Astrocyte (in vitro differentiated cells and primary cell): ENCODE measurements at regions not wholly inside any gene's neighbourhood (a gene's known extent, or its start where the extent isn't known, plus 50 kb on each side); places are given as distances from the start of the nearest gene placed in this dataset.

Experiments used
- DNase-seq: peaks from one replicate; pipeline ENCODE4 v3.0.0-alpha.2; 2010; ENCODE audit warnings: low read depth
- FAIRE-seq: peaks from 2 replicates; lab custom pipeline; 2011; peaks lifted over from hg19 to GRCh38; lab: Jason Lieb, UNC
- H2AFZ ChIP-seq: 2 replicates; pipeline ENCODE4 v1.6.0; 2012; ENCODE audit warnings: low read depth, low read length, inconsistent platforms
- H3K27ac ChIP-seq: 2 replicates; pipeline ENCODE4 v1.5.1; 2011; ENCODE audit warnings: low read depth, low read length, inconsistent platforms
- H3K27me3 ChIP-seq: 2 replicates; pipeline ENCODE4 v1.6.0; 2011; ENCODE audit warnings: low read length, inconsistent platforms; ENCODE audit not compliant: insufficient read depth
- H3K36me3 ChIP-seq: 2 replicates; pipeline ENCODE4 v1.5.1; 2011; ENCODE audit warnings: low read length, inconsistent platforms; ENCODE audit not compliant: insufficient read depth
- H3K4me1 ChIP-seq: 2 replicates; pipeline ENCODE4 v1.5.1; 2011; ENCODE audit warnings: low read length, inconsistent platforms; ENCODE audit not compliant: insufficient read depth
- H3K4me2 ChIP-seq: 2 replicates; pipeline ENCODE4 v1.6.0; 2012; ENCODE audit warnings: low read length, inconsistent platforms
- H3K4me3 ChIP-seq: 2 replicates; pipeline ENCODE4 v1.5.1; 2011; ENCODE audit warnings: low read depth, mild to moderate bottlenecking, low read length, inconsistent platforms; ENCODE audit not compliant: insufficient read depth
- H3K79me2 ChIP-seq: 2 replicates; pipeline ENCODE4 v1.6.0; 2012; ENCODE audit warnings: mild to moderate bottlenecking, low read length, inconsistent platforms; ENCODE audit not compliant: insufficient read depth
- H3K9ac ChIP-seq: 2 replicates; pipeline ENCODE4 v1.6.0; 2012; ENCODE audit warnings: mild to moderate bottlenecking, low read length, inconsistent platforms
- H3K9me3 ChIP-seq: 2 replicates; pipeline ENCODE4 v1.5.1; 2012; ENCODE audit warnings: low read depth, mild to moderate bottlenecking, low read length, inconsistent platforms; ENCODE audit not compliant: insufficient read depth
- H4K20me1 ChIP-seq: 2 replicates; pipeline ENCODE4 v1.6.0; 2012; ENCODE audit warnings: low read length, inconsistent platforms; ENCODE audit not compliant: insufficient read depth
- H3K27ac Mint-ChIP-seq: one replicate; pipeline ENCODE4 v1.8.0; 2021; ENCODE audit warnings: mild to moderate bottlenecking, mixed read lengths; ENCODE audit not compliant: unreplicated experiment
- H3K27me3 Mint-ChIP-seq: one replicate; pipeline ENCODE4 v1.8.0; 2021; ENCODE audit warnings: low read depth, mixed read lengths; ENCODE audit not compliant: unreplicated experiment
- H3K36me3 Mint-ChIP-seq: one replicate; pipeline ENCODE4 v1.8.0; 2021; ENCODE audit warnings: low read depth, mixed read lengths; ENCODE audit not compliant: unreplicated experiment
- H3K4me1 Mint-ChIP-seq: one replicate; pipeline ENCODE4 v1.8.0; 2021; ENCODE audit warnings: low read depth, mixed read lengths; ENCODE audit not compliant: unreplicated experiment
- H3K4me3 Mint-ChIP-seq: one replicate; pipeline ENCODE4 v1.8.0; 2021; ENCODE audit warnings: mild to moderate bottlenecking, moderate library complexity, mixed read lengths; ENCODE audit not compliant: unreplicated experiment
- H3K9me3 Mint-ChIP-seq: one replicate; pipeline ENCODE4 v1.8.0; 2021; ENCODE audit warnings: mild to moderate bottlenecking, mixed read lengths; ENCODE audit not compliant: unreplicated experiment
- CTCF ChIP-seq: IDR thresholded peaks from 2 replicates; pipeline ENCODE4 v1.5.1; 2011; ENCODE audit warnings: low read depth, mild to moderate bottlenecking, inconsistent platforms, low read length, moderate library complexity; ENCODE audit not compliant: insufficient read depth
- EZH2 ChIP-seq: IDR thresholded peaks from 2 replicates; pipeline ENCODE4 v1.6.1; 2012; ENCODE audit warnings: mild to moderate bottlenecking, low read length, inconsistent platforms; ENCODE audit not compliant: insufficient read depth

DNA sequence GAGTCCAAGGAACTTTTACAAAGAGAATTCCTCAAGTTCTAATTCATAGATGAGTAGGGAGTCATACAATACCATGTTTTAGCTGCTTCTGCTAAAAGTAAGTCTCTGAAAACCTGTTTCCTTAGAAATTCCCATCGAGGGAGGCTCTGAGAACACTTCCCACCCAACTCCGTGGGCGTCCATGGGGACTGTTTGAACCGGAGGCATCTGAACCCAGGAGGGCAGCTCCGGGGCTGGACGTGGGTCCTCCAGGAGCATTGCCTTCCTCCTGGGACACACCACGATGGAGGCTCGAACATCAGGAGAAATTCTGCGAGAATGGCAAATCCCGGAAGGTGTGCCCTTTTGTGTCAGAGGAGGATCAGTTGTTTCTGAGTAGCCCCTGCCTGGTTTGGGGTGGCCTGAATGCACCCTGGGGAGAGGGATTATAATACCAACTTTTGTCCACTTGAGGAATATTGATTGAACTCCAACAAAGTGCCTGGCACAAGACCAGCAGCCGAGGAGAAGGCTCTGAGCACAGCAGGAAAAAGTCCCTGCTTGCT is 327.5 kb upstream of the SALL3 start:
- DNase-seq (no peak), FAIRE-seq (no peak)
- no peak overlapping the region for H3K4me3 ChIP-seq
- H3K4me3 Mint-ChIP-seq: no peak overlapping the region
- no peak overlapping the region for H3K9ac ChIP-seq
- no peaks in the 10 kb centered on the region for H3K27me3 Mint-ChIP-seq
- H3K4me2 ChIP-seq: no peak overlapping the region
- no peaks in the 10 kb centered on the region for H4K20me1 ChIP-seq
- no peaks in the 10 kb centered on the region for H3K27me3 ChIP-seq
- H3K9me3 ChIP-seq: peaks cover 5% of the 10 kb centered on the region
- no peaks in the 10 kb centered on the region for H3K4me1 ChIP-seq
- no peaks in the 10 kb centered on the region for H3K36me3 ChIP-seq
- no peaks in the 10 kb centered on the region for H3K4me1 Mint-ChIP-seq
- no peak overlapping the region for H2AFZ ChIP-seq
- no peak for TF ChIP-seq EZH2
- no peaks in the 10 kb centered on the region for H3K36me3 Mint-ChIP-seq
- H3K79me2 ChIP-seq: no peaks in the 10 kb centered on the region
- H3K27ac Mint-ChIP-seq: no peak overlapping the region
- no peak overlapping the region for H3K27ac ChIP-seq
- peaks cover 28% of the 10 kb centered on the region for H3K9me3 Mint-ChIP-seq

DNA sequence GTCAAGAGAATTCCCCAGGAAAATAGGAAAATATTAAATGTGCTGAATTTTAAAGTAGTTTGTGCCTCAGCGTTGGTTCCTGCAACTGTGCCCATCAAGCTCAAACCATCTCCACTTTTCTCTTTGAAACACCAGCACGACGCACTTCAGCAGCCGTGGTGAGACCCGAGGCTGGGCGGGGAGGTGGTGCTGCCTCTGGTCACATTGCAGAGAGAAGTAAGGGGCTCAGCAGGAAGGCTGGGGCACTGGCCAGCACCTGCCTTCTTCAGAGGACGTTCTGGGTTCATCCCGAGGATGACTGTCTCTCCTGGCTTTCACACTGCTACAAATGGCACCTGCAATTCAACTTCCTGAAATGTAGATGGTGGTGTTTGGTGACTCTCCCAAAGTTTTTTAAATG is 323.7 kb upstream of the SALL3 start:
- no peaks in the 10 kb centered on the region for H3K4me1 Mint-ChIP-seq
- no peak overlapping the region for H3K4me3 Mint-ChIP-seq
- no peak overlapping the region for H3K27ac ChIP-seq
- no peak overlapping the region for H3K4me3 ChIP-seq
- peaks cover 20% of the 10 kb centered on the region for H3K9me3 ChIP-seq
- TF ChIP-seq EZH2 (no peak), CTCF (no peak)
- FAIRE-seq (no peak), DNase-seq (no peak)
- H3K9ac ChIP-seq: no peak overlapping the region
- H3K27ac Mint-ChIP-seq: no peak overlapping the region
- H3K4me2 ChIP-seq: no peak overlapping the region
- H2AFZ ChIP-seq: no peak overlapping the region
- no peaks in the 10 kb centered on the region for H3K36me3 Mint-ChIP-seq
- H4K20me1 ChIP-seq: no peaks in the 10 kb centered on the region
- H3K36me3 ChIP-seq: no peaks in the 10 kb centered on the region
- no peaks in the 10 kb centered on the region for H3K27me3 ChIP-seq
- peaks cover 21% of the 10 kb centered on the region for H3K9me3 Mint-ChIP-seq
- no peaks in the 10 kb centered on the region for H3K4me1 ChIP-seq
- no peaks in the 10 kb centered on the region for H3K79me2 ChIP-seq
- no peaks in the 10 kb centered on the region for H3K27me3 Mint-ChIP-seq

GRCh38 chr18:78656346-78656925 is 323.2 kb upstream of the SALL3 start:
- TF ChIP-seq EZH2 (no peak), CTCF (no peak)

More at GRCh38 chr18:78656346-78656925, 323.2 kb upstream of the SALL3 start:
- Histone ChIP-seq H3K9me3 (peaks cover 20% of the 10 kb centered on the region), H3K4me2 (no peak overlapping the region), H3K4me3 (no peak overlapping the region), H3K36me3 (no peaks in the 10 kb centered on the region), H3K79me2 (no peaks in the 10 kb centered on the region), H3K4me1 (no peaks in the 10 kb centered on the region), H3K9ac (no peak overlapping the region), H3K27ac (no peak overlapping the region), H2AFZ (no peak overlapping the region), H4K20me1 (no peaks in the 10 kb centered on the region), H3K27me3 (no peaks in the 10 kb centered on the region)
- no peak for FAIRE-seq
- Mint-ChIP-seq H3K36me3 (no peaks in the 10 kb centered on the region), H3K27me3 (no peaks in the 10 kb centered on the region), H3K27ac (no peak overlapping the region), H3K4me1 (no peaks in the 10 kb centered on the region), H3K9me3 (peaks cover 20% of the 10 kb centered on the region), H3K4me3 (no peak overlapping the region)
- DNase-seq: no peak
